GM12878 (cell line): ENCODE measurements at regions not wholly inside any gene's neighbourhood (a gene's known extent, or its start where the extent isn't known, plus 50 kb on each side); places are given as distances from the start of the nearest gene placed in this dataset.

Source experiments
- SIN3A ChIP-seq: IDR thresholded peaks from 2 replicates; pipeline ENCODE4 v1.6.1; 2012; ENCODE audit warnings: low read depth, low read length, improper control_type of control experiment
- TF ChIP-seq, protein P1 (sequence below): IDR thresholded peaks from 2 replicates; pipeline ENCODE4 v1.6.1; 2012; ENCODE audit warnings: low read depth, low read length, improper control_type of control experiment

DNA sequence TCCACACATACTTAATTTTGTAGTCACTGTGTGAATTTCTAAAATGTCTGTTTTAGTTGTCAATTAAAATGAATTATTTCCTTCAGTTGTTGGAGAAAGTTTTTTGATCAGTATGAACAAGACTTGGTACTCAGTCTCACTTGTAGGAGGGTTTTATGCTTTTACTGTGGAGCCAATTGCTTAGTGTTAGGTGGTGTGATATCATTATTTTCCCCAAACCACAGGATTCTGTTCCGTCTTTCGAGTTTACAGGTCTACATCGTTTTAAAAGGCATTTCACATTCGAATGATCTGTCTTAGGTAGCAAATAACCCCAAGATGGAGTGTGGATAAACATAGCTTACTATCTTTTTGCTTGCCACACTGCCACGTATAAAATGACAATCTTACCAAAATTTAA lies 803.1 kb downstream of the SATB2 start:
- TF ChIP-seq, protein P1, sequence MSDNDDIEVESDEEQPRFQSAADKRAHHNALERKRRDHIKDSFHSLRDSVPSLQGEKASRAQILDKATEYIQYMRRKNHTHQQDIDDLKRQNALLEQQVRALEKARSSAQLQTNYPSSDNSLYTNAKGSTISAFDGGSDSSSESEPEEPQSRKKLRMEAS: no peak
- TF ChIP-seq SIN3A: no peak
